ENCODE measurements at regions not wholly inside any gene's neighbourhood (a gene's known extent, or its start where the extent isn't known, plus 50 kb on each side); places are given as distances from the start of the nearest gene placed in this dataset.

GRCh38 chr14:101202627-101203404 is 299.3 kb upstream of the RTL1 start:
- DNase-seq (ENCODE audit: insufficient read length, low spot score): no peak
- no peak for TF ChIP-seq POU2F2 (IDR thresholded peaks at IDR 0.05; ENCODE audit: low read depth, low read length)
- TF ChIP-seq PAX5 (IDR thresholded peaks at IDR 0.05; ENCODE audit: insufficient read depth, low read length, severe bottlenecking): no peak
- no peak for TF ChIP-seq TAF1 (IDR thresholded peaks at IDR 0.05; ENCODE audit: low read depth, low read length)
- TF ChIP-seq POLR2A (IDR thresholded peaks at IDR 0.05; ENCODE audit: low read depth, low read length): no peak
- no peak for TF ChIP-seq SPI1 (IDR thresholded peaks at IDR 0.05; ENCODE audit: low read depth, low read length)
- no peak for TF ChIP-seq POLR2AphosphoS5 (IDR thresholded peaks at IDR 0.05; ENCODE audit: low read depth, low read length)

GRCh38 chr14:101206556-101206955 is 303.0 kb upstream of the RTL1 start:
- no peak for TF ChIP-seq POLR2A (IDR thresholded peaks at IDR 0.05; ENCODE audit: low read depth, low read length)
- TF ChIP-seq POU2F2 (IDR thresholded peaks at IDR 0.05; ENCODE audit: low read depth, low read length): no peak
- TF ChIP-seq POLR2AphosphoS5 (IDR thresholded peaks at IDR 0.05; ENCODE audit: low read depth, low read length): no peak
- DNase-seq (ENCODE audit: insufficient read length, low spot score): no peak
- no peak for FAIRE-seq

More at GRCh38 chr14:101202627-101203404, 299.3 kb upstream of the RTL1 start:
- FAIRE-seq: no peak

- FAIRE-seq: no peak
- TF ChIP-seq PAX5 (IDR thresholded peaks at IDR 0.05; ENCODE audit: insufficient read depth, low read length, severe bottlenecking): no peak
- TF ChIP-seq TAF1 (IDR thresholded peaks at IDR 0.05; ENCODE audit: low read depth, low read length): no peak
- TF ChIP-seq POLR2AphosphoS5 (IDR thresholded peaks at IDR 0.05; ENCODE audit: low read depth, low read length): no peak
- no peak for TF ChIP-seq POU2F2 (IDR thresholded peaks at IDR 0.05; ENCODE audit: low read depth, low read length)
- TF ChIP-seq SPI1 (IDR thresholded peaks at IDR 0.05; ENCODE audit: low read depth, low read length): no peak
- TF ChIP-seq POLR2A (IDR thresholded peaks at IDR 0.05; ENCODE audit: low read depth, low read length): no peak
Observed at GRCh38 chr14:101207041-101207440, 303.5 kb upstream of the RTL1 start.

GRCh38 chr14:101207897-101208296 is 304.4 kb upstream of the RTL1 start:
- TF ChIP-seq PAX5 (IDR thresholded peaks at IDR 0.05; ENCODE audit: insufficient read depth, low read length, severe bottlenecking) (no peak), SPI1 (IDR thresholded peaks at IDR 0.05; ENCODE audit: low read depth, low read length) (no peak), POU2F2 (IDR thresholded peaks at IDR 0.05; ENCODE audit: low read depth, low read length) (no peak), POLR2AphosphoS5 (IDR thresholded peaks at IDR 0.05; ENCODE audit: low read depth, low read length) (no peak), POLR2A (IDR thresholded peaks at IDR 0.05; ENCODE audit: low read depth, low read length) (no peak), TAF1 (IDR thresholded peaks at IDR 0.05; ENCODE audit: low read depth, low read length) (no peak)
- FAIRE-seq: no peak
- DNase-seq (ENCODE audit: insufficient read length, low spot score): no peak

More at GRCh38 chr14:101207041-101207440, 303.5 kb upstream of the RTL1 start:
- DNase-seq (ENCODE audit: insufficient read length, low spot score): no peak

- DNase-seq (ENCODE audit: insufficient read length, low spot score) (no peak), FAIRE-seq (no peak)
- TF ChIP-seq POLR2A (IDR thresholded peaks at IDR 0.05; ENCODE audit: low read depth, low read length): no peak
- no peak for TF ChIP-seq SPI1 (IDR thresholded peaks at IDR 0.05; ENCODE audit: low read depth, low read length)
- TF ChIP-seq PAX5 (IDR thresholded peaks at IDR 0.05; ENCODE audit: insufficient read depth, low read length, severe bottlenecking): no peak
- no peak for TF ChIP-seq TAF1 (IDR thresholded peaks at IDR 0.05; ENCODE audit: low read depth, low read length)
Observed at GRCh38 chr14:101209594-101209993, 306.1 kb upstream of the RTL1 start.

GRCh38 chr14:101215266-101215665 is 311.7 kb upstream of the RTL1 start:
- TF ChIP-seq TAF1 (IDR thresholded peaks at IDR 0.05; ENCODE audit: low read depth, low read length) (no peak), POU2F2 (IDR thresholded peaks at IDR 0.05; ENCODE audit: low read depth, low read length) (no peak), POLR2AphosphoS5 (IDR thresholded peaks at IDR 0.05; ENCODE audit: low read depth, low read length) (no peak), POLR2A (IDR thresholded peaks at IDR 0.05; ENCODE audit: low read depth, low read length) (no peak), PAX5 (IDR thresholded peaks at IDR 0.05; ENCODE audit: insufficient read depth, low read length, severe bottlenecking) (no peak), SPI1 (IDR thresholded peaks at IDR 0.05; ENCODE audit: low read depth, low read length) (no peak)
- DNase-seq (ENCODE audit: insufficient read length, low spot score): no peak
- no peak for FAIRE-seq

- TF ChIP-seq POLR2A (IDR thresholded peaks at IDR 0.05; ENCODE audit: low read depth, low read length) (no peak), POU2F2 (IDR thresholded peaks at IDR 0.05; ENCODE audit: low read depth, low read length) (no peak), SPI1 (IDR thresholded peaks at IDR 0.05; ENCODE audit: low read depth, low read length) (no peak), PAX5 (IDR thresholded peaks at IDR 0.05; ENCODE audit: insufficient read depth, low read length, severe bottlenecking) (no peak), TAF1 (IDR thresholded peaks at IDR 0.05; ENCODE audit: low read depth, low read length) (no peak), POLR2AphosphoS5 (IDR thresholded peaks at IDR 0.05; ENCODE audit: low read depth, low read length) (no peak)
- FAIRE-seq: no peak
Observed at GRCh38 chr14:101215927-101216326, 312.4 kb upstream of the RTL1 start.

GRCh38 chr14:101216366-101217079 is 313.0 kb upstream of the RTL1 start:
- DNase-seq (ENCODE audit: insufficient read length, low spot score) (no peak), FAIRE-seq (no peak)
- TF ChIP-seq PAX5 (IDR thresholded peaks at IDR 0.05; ENCODE audit: insufficient read depth, low read length, severe bottlenecking): no peak
- TF ChIP-seq TAF1 (IDR thresholded peaks at IDR 0.05; ENCODE audit: low read depth, low read length): no peak
- no peak for TF ChIP-seq SPI1 (IDR thresholded peaks at IDR 0.05; ENCODE audit: low read depth, low read length)
- TF ChIP-seq POU2F2 (IDR thresholded peaks at IDR 0.05; ENCODE audit: low read depth, low read length): no peak

More at GRCh38 chr14:101215927-101216326, 312.4 kb upstream of the RTL1 start:
- DNase-seq (ENCODE audit: insufficient read length, low spot score): no peak

- FAIRE-seq: no peak
- TF ChIP-seq SPI1 (IDR thresholded peaks at IDR 0.05; ENCODE audit: low read depth, low read length) (no peak), POU2F2 (IDR thresholded peaks at IDR 0.05; ENCODE audit: low read depth, low read length) (no peak), POLR2A (IDR thresholded peaks at IDR 0.05; ENCODE audit: low read depth, low read length) (no peak), POLR2AphosphoS5 (IDR thresholded peaks at IDR 0.05; ENCODE audit: low read depth, low read length) (no peak), PAX5 (IDR thresholded peaks at IDR 0.05; ENCODE audit: insufficient read depth, low read length, severe bottlenecking) (no peak), TAF1 (IDR thresholded peaks at IDR 0.05; ENCODE audit: low read depth, low read length) (no peak)
- DNase-seq (ENCODE audit: insufficient read length, low spot score): no peak
Observed at GRCh38 chr14:101217080-101217463, 313.6 kb upstream of the RTL1 start.
